GM23338 (cell line): ENCODE measurements at regions not wholly inside any gene's neighbourhood (a gene's known extent, or its start where the extent isn't known, plus 50 kb on each side); places are given as distances from the start of the nearest gene placed in this dataset.

Experiments
- CREB1 ChIP-seq: fragments of 250-450 bp; sonication (Bioruptor Pico); IDR thresholded peaks from 2 replicates; pipeline ENCODE4 v1.5.0; 2020; ENCODE audit warnings: low read depth, mild to moderate bottlenecking, moderate library complexity
- EZH2 ChIP-seq: fragments of 200-600 bp; sonication (generic); IDR thresholded peaks from one replicate; pipeline ENCODE4 v1.8.0; 2017; ENCODE audit warnings: antibody characterized with exemption, mild to moderate bottlenecking, low read depth; ENCODE audit not compliant: unreplicated experiment
- EZH2phosphoT487 ChIP-seq: fragments of 200-600 bp; sonication (generic); IDR thresholded peaks from one replicate; pipeline ENCODE4 v1.8.1; 2018; ENCODE audit warnings: antibody characterized with exemption; ENCODE audit not compliant: unreplicated experiment
- JUNB ChIP-seq: IDR thresholded peaks from one replicate; pipeline ENCODE4 v1.6.1; 2016; ENCODE audit warnings: antibody characterized with exemption; ENCODE audit not compliant: unreplicated experiment
- POLR2AphosphoS5 ChIP-seq: IDR thresholded peaks from 2 replicates; pipeline ENCODE4 v1.6.1; 2016; ENCODE audit warnings: antibody characterized with exemption, low read depth
- REST ChIP-seq: IDR thresholded peaks from one replicate; pipeline ENCODE4 v1.6.1; 2018; ENCODE audit warnings: antibody characterized with exemption; ENCODE audit not compliant: unreplicated experiment
- STAT1 ChIP-seq: IDR thresholded peaks from one replicate; pipeline ENCODE4 v1.6.1; 2016; ENCODE audit warnings: antibody characterized with exemption; ENCODE audit not compliant: unreplicated experiment
- ZNF114 ChIP-seq: fragments of 250-450 bp; sonication (Bioruptor Pico); IDR thresholded peaks from 2 replicates; pipeline ENCODE4 v1.5.0; 2020; ENCODE audit warnings: mild to moderate bottlenecking, moderate library complexity
- TF ChIP-seq, protein P1 (sequence below), 2 experiments: fragments of 200-600 bp in 1 of 2; sonication (generic) in 1 of 2; conservative IDR thresholded peaks; 2 replicates each; pipeline versions ENCODE4 v1.5.1 to v1.6.1; 2016 to 2017; ENCODE audit warnings: antibody characterized with exemption in 2 of 2, low read depth in 2 of 2, mild to moderate bottlenecking in 2 of 2, moderate library complexity in 1 of 2
- TF ChIP-seq, protein P2 (sequence below): IDR thresholded peaks from 2 replicates; pipeline ENCODE4 v1.6.1; 2016; ENCODE audit warnings: antibody characterized with exemption

GRCh38 chr18:77985526-77986281 lies 736.1 kb downstream of the GALR1 start:
- TF ChIP-seq, protein P1, sequence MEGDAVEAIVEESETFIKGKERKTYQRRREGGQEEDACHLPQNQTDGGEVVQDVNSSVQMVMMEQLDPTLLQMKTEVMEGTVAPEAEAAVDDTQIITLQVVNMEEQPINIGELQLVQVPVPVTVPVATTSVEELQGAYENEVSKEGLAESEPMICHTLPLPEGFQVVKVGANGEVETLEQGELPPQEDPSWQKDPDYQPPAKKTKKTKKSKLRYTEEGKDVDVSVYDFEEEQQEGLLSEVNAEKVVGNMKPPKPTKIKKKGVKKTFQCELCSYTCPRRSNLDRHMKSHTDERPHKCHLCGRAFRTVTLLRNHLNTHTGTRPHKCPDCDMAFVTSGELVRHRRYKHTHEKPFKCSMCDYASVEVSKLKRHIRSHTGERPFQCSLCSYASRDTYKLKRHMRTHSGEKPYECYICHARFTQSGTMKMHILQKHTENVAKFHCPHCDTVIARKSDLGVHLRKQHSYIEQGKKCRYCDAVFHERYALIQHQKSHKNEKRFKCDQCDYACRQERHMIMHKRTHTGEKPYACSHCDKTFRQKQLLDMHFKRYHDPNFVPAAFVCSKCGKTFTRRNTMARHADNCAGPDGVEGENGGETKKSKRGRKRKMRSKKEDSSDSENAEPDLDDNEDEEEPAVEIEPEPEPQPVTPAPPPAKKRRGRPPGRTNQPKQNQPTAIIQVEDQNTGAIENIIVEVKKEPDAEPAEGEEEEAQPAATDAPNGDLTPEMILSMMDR (conservative IDR thresholded peaks at IDR 0.05; ENCODE audit: low read depth in 2 of 2): no peak
- TF ChIP-seq EZH2 (no peak), CREB1 (CRISPR knock-in tag) (no peak), EZH2phosphoT487 (no peak), POLR2AphosphoS5 (no peak), ZNF114 (CRISPR knock-in tag) (no peak), JUNB (no peak), REST (no peak), STAT1 (no peak)
- TF ChIP-seq, protein P2, sequence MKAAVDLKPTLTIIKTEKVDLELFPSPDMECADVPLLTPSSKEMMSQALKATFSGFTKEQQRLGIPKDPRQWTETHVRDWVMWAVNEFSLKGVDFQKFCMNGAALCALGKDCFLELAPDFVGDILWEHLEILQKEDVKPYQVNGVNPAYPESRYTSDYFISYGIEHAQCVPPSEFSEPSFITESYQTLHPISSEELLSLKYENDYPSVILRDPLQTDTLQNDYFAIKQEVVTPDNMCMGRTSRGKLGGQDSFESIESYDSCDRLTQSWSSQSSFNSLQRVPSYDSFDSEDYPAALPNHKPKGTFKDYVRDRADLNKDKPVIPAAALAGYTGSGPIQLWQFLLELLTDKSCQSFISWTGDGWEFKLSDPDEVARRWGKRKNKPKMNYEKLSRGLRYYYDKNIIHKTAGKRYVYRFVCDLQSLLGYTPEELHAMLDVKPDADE: no peak
